HG03342 (cell line): ENCODE measurements at regions not wholly inside any gene's neighbourhood (a gene's known extent, or its start where the extent isn't known, plus 50 kb on each side); places are given as distances from the start of the nearest gene placed in this dataset.
"Not testable (repeated sequence)": the region's sequence is repeated elsewhere in the genome, so short reads cannot be mapped to it uniquely, and the experiment has no call there.

Experiments used
- ATAC-seq: cut with Tn5 transposase; IDR thresholded peaks from one replicate; pipeline ENCODE4 v1.9.1; 2021; ENCODE audit warnings: mild to moderate bottlenecking, moderate library complexity; ENCODE audit not compliant: unreplicated experiment

DNA sequence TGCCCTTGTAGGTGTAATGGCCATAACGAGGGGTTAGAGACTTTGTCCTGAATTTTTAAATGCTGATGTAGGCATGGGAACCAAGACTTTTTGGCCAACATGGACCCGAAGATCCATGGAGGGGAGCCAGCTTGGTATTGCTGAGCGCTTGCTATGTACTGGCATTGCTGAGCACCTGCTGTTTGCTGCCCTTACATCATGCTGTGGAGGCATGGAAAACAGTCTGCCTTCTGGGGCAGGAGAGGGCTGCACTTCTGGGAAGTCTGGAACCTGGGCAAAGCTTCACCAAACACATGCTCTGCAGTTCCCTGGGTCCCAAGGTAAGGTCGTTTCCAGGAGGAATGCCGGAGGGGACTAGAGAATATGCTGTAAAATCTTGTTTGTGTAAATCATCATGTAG, 86.3 kb upstream of the CNIH3 start:
- no peak for ATAC-seq

DNA sequence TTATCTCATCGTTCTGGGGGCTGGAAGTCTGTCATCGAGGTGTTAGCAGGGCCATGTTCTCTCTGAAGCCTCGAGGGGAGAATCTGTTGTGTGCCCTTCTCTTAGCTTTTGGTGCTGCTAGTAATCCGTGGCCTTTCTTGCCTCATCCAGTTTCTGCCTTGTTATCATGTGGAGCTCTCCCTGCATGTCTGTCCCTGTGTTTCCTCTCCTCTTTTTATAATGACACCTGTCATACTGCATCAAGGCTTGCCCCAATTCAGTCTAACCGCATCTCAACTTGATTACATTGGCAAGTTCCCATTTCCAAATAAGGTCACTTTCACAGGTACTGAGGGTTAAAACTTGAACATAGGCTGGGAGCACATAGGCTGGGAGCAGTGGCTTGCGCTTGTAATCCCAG, 82.6 kb upstream of the CNIH3 start:
- no peak for ATAC-seq

DNA sequence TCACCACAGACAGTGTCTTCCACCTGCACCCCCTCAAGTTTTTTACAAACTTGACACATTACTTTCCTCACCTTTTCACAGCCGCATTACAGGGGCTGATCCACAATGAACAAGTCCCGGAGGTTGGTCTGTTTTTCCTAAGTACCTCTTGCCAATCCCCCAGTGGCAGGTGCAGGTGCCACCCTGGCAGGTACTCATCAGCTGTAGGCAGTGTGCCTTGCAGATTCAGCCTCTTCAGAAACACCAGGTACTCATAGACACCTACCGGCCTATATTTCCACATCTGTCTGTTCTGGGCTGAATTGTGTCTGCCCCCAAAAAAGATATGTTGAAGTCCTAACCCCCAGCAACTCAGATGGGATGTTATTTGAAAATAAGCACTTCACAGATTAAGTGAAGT, 81.4 kb upstream of the CNIH3 start:
- no peak for ATAC-seq

DNA sequence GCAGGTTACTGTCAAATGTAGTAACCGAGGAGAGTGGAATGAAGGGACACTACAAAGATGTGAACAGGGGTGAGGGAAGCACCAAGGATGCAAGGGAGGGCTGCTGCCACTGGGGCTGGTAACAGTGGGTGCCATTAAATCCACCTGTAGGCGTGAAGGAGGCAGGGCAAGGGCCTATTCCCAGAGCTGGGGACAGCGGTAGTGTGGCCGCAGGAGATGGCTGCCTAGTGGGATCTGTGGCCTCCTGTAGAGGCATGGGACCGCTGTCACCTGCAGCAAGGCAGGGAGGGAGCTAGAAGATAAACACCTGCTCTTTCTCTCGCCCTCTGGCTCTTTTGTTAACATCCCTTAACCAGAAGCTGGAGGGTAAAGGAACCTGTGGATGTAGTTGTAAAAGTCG, 80.5 kb upstream of the CNIH3 start:
- no peak for ATAC-seq

DNA sequence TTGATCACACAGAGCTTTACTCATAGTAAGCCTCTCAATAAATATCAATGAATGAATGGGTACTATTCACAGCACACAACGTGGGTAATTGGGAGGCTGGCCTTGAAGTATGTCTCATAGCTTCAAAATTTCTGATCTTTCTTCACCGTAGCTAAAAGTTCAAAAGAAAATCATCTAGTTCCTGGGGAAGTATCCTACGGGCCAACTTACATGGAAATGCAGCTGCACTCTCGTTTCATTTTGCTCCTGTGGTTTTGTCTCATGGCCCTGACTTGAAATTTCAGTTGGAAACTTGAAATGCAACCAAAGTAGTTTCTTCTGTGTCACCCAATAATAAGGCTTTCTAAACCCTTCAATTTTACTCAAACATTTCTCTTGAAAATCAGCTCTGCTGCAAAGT, 76.1 kb upstream of the CNIH3 start:
- no peak for ATAC-seq

DNA sequence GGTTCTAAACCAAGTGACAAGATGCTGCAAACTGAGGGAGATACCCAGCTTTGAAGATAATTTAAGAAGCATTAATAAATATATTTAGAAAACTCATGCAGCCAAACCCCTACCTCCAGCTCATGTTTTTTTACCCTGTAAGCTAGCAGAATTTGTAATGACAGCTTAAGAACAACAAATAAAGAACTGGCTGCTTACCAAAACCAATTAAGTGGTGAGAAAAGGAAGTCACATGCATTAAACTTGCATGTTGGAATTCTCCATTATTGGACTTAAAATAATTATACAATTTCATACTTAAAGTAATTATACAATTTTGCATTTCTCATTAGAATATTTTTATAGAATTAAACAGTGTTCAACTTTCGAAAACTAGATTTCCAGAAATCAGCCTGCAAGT, 75.6 kb upstream of the CNIH3 start:
- no peak for ATAC-seq

DNA sequence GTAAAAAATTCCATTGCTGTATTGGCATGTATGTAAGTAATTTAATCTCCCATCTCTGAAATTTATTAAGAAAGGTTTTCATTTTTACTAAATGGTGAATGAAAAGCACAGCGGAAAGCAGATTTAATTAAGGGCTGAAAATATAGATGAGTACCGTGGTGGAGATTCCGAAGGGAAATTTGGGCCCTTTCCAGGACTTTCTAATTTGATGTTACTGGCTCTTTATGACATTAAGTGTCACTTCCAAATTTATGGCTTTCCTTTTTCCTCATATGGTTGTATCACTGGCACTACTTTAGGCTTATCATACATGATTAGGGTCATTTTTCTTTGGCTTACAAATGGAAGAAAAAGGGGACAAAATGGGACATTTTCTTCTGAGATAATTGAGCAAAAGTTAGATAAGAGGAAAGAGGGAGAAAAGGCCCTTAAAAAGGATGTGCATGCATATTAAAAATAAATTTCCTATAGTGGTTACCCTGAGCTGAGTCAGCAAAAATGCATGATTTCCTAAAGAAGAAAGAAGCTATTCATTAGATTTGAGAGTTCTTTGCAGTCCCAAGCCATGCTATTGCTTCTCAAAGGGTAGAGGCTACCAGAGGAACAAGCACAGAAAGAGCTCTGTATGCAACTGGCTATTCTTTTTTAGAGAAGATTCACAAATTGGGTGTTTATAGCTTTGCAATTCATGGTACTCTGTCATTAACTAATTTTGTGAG, 74.9 kb upstream of the CNIH3 start:
- ATAC-seq, result no peak

DNA sequence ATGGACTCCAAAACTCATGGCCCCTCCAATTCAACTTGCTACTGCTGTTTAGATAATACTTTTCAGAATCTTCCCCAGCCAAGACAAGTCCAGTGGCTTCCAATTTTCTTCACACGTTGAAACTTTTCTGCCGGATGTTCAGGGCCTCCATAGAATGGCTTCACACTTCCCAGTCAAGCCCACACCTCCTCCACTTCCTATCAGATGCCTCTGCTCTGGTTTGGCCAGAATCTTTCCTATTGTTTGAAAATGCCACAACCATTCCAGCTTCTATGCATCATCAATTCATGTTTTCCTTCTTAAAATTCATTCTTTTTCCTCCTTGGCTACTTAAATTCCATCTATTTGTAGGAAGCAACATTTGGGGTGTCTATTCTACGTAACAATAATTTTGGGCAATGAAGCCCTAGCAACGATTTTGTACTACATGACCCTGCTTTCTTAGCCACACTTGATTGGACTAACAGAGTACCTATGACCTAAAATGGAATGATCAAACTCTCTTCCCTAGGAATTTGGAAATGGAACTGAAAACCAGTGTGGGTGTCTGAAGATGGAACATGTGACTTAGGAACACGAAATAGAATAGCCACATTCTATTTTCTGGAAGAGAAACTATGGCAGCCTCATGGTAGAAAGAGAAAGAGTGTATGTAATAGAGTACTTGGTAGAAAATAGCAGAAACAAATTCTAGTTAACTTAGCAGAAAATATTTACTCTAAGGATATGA, 74.1 kb upstream of the CNIH3 start:
- no peak for ATAC-seq

DNA sequence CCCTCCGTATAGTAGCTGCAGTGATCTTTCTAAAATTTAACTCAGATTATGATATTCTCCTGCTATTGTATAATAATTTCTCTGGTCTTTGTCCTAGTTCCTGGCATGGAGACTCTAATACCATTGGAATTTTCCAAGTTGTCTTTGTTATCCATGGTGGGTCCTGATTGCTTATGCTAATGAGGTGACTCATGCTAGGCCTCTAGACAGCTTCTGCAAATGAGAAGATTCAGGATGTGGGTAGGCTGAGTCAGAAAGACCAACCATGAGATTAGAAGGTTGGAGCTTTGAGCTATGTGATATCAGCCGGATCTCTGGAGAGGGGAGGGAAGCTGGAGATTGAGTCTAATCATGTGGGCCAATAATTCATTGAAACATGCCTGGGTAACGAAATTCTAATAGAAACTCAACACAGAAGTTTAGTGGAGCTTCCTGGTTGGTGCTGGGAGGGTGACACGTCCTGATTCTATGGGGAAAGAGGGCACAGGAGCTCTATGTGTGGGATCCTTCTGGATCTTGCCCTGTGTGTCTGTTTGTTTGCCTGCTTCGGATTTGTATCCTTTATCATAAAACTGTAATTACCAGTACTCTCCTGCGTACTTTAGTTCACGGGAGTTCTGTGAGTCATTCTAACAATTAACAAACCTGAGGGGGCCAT, 73.2 kb upstream of the CNIH3 start:
- ATAC-seq, result no peak

DNA sequence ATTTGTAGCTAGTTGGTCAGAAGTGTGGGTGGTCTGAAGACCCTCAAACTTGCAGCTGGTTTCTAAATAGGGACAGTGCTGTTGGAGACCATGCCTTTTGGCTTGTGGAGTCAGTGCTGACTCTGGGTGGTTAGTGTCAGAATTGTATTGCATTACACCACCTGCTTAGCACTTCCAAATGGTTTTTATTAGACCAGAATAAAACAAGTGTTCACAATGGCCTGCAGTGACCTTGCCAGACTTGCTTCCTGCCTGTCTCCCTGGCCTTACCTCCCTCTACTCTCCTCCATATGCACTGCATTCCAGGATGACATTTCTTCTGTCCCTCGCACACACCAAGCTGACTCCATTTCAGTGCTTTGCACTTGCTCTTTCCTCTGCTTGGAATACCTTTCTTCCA, 72.7 kb upstream of the CNIH3 start:
- ATAC-seq, result no peak

DNA sequence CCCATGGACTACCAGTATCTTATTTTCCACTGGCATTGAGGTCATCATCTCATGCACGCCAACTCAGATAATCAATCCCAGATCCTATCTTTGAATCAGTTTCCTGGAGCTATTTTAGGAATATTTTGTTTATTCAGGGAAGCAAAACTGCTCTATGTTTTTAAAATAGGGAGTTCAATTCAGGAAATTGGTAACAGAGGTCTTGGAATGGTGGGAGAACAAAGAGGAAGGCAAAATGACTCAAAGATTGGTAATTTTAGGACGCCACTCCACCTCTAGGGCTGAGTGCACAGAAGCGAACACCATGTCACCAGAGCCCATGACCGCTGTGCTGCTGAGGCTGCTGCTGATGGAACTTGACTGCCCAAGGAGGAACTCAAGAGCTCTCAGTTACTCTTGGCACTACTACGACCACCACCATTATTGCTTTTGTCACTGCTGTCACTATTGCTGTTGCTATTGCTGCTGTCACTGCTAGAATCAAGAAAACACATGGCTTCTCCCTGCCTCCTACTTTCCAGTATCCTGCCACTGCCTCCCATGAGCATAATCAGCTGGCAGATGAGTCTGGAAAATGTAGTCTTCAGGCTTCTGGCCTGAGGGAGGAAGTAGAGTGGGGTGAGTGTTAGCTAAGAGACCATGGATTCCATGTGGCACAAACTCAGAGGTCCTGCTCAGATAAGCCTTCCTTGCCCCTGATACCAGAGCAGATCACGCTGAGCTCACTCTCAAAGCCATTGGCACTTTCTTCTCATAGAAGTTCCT, 71.6 kb upstream of the CNIH3 start:
- no peak for ATAC-seq

DNA sequence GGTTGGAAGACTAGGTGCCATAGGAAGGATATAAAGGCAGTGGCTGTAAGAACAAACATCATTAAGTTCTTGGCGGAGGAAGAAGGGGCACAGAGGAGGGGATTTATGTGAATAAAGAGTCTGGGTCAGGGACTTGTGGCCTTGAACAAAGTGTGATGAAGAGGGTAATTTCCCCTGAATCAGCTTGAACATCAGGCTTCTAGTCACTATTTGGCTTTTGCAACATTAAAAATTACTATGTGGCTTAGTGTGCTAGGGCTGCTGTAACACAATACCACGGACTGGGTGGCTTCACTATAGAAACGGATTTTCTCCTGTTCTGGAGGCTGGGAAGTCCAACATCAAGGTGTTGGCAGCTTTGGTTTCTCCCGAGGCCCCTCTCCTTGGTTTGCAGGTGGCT, 70.5 kb upstream of the CNIH3 start:
- no peak for ATAC-seq

DNA sequence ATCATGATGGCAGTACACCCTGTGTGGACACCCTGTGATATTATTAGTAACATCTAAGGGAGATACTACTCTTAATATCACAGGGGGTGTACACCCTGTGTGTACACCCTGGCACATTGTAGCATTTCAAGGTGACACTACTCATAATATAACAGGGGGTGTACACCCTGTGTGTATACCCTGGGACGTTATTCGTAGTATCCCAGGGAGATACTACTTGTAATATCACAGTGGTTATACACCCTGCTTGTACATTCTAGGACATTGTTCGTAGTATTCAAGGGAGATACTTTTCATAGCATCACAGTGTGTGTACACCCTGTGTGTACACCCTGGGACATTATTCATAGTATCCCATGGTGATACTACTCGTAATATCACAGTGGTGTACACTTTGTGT, 67.4 kb upstream of the CNIH3 start:
- no peak for ATAC-seq

DNA sequence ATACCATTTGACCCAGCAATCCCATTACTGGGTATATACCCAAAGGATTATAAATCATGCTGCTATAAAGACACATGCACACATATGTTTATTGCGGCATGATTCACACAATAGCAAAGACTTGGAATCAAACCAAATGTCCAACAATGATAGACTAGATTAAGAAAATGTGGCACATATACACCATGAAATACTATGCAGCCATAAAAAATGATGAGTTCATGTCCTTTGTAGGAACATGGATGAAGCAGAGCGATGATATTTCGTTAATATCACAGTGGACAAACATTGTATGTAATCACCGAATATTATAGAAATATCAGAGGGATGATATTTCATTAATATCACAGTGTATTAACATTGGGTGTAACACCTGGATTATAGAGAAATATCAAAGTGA, 64.9 kb upstream of the CNIH3 start:
- not testable (repeated sequence) for ATAC-seq

DNA sequence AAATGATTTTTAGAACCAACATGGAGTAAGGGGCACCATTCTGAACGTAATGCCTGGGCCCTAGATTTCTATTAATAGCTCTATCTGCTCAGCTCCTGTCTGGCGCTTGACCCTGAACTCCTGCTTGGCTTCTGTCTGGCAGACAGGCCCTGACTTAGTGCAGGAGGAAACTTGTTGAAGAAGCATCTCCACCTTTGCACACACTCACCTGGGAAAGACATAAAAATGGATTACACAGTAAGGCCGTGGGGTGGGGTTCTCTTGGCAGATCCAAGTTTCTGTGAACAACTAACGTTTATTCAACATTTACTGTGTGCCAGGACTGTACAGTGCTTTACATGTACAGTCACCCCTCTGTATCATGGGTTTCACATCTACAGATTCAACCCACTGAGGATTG, 62.1 kb upstream of the CNIH3 start:
- ATAC-seq, result no peak

DNA sequence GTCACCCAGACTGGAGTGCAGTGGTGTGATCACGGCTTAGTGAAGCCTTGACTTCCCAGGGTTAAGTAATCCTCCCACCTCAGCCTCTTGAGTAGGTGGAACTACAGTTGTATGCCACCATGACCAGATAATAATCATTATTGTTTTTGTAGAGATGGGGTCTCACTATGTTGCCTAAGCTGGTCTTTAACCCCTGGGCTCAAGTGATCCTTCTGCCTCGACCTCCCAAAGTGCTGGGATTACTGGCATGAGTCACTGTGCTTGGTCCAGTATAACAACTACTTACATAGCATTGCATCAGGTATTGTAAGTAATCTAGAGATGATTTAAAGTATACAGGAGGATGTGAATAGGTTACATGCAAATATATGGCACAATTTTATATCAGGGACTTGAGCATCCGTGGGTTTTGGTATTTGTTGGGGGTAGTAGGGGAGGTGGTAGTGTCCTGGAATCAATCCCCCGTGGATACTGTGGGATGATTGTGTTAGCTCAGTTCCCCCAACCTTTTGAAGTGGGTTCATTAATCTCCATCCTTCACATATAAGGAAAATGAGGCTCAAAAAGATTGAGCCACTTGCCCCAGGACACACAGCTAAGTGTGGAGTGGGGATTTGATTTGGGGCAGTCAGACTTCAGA, 61.4 kb upstream of the CNIH3 start:
- no peak for ATAC-seq

DNA sequence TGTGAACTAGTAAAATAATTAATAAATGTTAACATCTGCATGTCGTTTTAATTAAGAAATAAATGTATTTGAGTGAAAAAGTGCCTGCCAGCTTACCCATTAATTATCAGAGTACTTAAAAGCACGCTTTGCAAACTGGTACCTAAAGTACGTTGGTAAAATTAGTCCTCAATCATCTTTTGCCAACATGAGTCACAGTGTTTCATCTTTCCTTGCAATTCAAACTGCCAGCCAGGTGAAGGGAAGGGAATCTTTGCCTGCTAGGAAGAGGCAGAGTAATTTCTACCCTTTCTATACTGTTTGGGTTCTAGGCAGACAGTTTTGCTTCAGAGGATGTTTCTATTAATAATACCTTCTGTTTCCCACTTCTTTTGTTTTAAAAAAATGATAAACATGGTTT, 57.2 kb upstream of the CNIH3 start:
- no peak for ATAC-seq

DNA sequence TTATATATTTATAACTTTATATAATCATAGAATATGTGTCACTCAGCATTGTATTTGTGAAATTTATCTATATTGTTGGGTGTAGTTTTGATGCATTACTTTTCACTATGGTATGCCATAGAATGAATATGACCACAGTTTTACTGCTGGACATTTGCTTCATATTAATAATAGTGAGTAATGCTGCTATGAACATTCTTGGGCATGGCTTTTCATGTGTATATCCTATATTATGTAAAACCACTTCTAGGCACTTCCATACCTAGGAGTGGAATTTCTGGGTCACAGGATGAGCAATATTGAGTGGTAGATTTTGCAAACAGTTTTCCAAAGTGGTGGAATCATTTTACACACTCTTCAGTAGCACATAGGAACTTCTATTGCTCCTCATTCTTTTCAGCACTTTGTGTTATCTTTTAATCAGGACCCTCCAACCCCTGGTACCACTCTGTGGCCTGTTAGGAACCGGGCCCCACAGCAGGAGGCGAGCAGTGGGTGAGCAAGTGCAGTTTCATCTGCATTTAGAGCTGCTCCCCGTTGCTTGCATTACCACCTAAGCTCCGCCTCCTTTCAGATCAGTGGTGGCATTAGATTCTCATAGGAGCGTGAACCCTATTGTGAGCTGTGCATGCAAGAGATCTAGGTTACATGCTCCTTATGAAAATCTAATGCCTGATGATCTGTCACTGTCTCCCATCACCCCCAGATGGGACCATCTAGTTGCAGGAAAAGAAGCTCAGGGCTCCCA, 56.0 kb upstream of the CNIH3 start:
- no peak for ATAC-seq

DNA sequence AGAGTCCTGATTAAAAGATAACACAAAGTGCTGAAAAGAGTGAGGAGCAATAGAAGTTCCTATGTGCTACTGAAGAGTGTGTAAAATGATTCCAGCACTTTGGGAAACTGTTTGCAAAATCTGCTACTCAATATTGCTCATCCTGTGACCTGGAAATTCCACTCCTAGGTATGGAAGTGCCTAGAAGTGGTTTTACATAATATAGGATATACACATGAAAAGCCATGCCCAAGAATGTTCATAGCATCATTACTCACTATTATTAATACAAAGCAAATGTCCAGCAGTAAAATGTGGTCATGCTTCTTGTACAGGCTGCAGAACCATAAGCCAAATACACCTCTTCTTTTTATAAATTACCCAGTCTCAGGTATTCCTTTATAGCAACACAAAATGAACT, 53.2 kb upstream of the CNIH3 start:
- ATAC-seq, result not testable (repeated sequence)

DNA sequence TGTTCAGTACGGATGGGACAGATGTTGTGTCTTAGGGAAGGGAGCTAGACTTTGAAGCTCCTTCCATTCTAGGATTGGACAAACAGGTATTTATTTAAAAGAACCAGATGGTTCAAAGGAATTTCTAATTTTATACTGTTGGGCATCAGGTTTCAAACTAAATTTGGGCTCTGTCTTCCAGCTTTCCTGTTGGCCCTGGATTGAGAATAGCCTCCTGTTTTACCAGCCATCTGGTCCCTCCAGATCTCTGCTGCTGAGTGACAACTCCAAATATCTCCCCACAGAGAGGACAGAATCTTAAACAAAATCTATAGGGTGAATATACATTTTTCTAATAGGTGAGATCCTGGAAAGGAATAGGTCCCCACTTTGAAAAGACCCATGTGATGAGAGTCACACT, 52.5 kb upstream of the CNIH3 start:
- ATAC-seq, result no peak
